Stimulated activated CD4-positive, alpha-beta T cell treated with anti-CD3 and anti-CD28 coated beads, Interleukin-1b, Interleukin-23, amount 100 ng/mL, for 1 hour (primary cell): ENCODE measurements at regions not wholly inside any gene's neighbourhood (a gene's known extent, or its start where the extent isn't known, plus 50 kb on each side); places are given as distances from the start of the nearest gene placed in this dataset.
"Not testable (repeated sequence)": the region's sequence is repeated elsewhere in the genome, so short reads cannot be mapped to it uniquely, and the experiment has no call there.

Experiments used
- DNase-seq, 2 donors: peaks; one replicate each; pipeline ENCODE4 v3.0.0-alpha.2; 2020; ENCODE audit warnings: low read depth in 2 of 2

DNA sequence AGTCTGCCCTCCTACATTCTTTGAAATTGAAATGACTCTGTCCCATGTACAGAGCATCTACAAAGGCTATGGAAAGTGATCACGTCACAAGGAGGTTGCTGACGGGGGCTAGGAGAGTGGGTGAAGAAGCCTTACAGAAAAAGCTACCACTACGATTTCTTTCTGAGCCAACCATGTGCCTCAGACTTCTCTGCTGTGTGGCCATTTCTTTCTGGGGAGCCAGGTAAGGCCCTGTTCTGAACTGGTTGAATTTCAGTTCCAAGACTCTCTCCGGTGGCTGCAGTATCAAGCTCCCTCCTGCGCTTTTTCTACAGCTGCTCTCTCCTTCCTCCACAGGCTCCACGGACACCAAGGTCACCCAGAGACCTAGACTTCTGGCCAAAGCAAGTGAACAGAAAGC, 112.5 kb upstream of the PRSS1 start:
- DNase-seq: no peak

DNA sequence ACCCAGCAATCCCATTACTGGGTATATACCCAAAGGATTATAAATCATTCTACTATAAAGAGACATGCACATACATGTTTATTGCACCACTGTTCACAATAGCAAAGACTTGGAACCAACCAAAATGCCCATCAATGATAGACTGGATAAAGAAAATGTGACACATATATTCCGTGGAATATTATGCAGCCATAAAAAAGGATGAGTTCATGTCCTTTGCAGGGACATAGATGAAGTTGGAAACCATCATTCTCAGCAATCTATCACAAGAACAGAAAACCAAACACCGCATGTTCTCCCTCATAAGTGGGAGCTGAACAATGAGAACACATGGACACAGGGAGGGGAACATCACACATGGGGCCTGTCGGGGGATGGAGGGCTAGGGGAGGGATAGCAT, 113.2 kb upstream of the PRSS1 start:
- not testable (repeated sequence) for DNase-seq

DNA sequence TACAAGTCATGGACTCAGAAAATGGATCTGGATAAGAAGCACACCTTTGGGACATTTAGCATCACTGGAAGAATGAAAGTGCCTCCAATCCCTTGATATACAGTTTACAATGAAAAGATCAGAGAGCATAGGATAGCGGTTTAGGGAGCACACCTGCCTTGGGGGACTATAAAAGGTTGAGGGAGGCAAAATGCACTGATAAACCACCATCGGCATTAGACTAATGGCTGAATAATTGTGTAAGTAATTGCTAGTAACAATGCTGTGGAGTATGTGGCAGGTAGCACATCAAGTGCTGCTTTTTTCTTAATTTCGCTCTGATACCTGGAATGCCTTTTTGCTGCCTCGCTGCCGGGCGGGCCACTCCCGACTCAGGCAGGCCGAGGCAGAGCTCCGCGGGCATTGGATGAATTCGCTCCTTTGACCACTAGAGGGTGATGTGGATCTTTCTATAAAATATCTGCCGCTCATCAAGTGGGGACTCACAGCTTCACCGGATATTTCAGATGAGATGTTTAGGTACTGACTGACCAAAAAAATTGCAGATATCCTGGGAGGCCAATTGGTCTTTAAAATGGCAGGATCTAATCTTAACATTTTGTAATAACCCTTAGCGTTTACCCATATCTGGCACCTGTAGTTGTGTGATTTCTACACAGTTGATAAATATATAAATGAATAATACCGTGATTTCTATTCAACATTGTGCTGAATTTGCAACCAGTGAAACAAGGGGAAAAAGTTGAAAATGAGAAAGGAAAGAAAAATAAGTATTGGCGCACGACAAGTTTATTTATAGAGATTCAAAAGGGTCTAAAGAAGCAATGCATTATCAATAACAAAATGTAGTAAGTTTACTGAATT, 116.8 kb upstream of the PRSS1 start:
- DNase-seq: peak in 1 of 2 donors; percentile 16

DNA sequence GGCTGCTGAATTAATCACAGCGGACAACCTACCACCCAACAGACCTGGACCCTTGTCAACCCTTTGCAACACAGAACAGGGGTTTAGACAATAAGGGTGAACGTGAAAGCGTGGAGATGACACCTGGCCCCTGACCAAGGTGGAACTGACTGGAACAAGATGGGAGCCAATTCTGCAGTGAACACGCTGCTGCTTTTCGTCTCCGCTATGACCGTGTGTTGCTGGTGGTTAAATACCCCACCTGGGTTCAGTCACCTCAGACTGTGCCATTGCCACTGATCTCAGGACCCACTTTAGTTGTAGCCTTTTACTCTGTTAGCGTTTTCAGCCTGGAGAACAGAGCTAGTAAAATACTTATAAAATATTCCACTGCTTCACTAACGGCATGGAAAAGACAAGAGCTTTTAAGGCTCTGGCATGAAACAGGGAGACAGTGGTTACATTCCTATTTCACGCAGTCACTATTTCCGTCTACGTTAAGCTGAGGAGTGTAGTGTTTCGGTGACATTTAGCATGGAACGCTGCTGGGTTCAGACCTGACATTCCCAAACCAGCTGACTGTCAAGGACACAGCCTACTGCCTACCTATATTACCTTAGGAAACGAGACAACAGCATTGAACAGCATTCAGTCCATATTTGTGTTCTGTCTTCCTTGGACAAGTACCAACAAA, 119.5 kb upstream of the PRSS1 start:
- DNase-seq: no peak

DNA sequence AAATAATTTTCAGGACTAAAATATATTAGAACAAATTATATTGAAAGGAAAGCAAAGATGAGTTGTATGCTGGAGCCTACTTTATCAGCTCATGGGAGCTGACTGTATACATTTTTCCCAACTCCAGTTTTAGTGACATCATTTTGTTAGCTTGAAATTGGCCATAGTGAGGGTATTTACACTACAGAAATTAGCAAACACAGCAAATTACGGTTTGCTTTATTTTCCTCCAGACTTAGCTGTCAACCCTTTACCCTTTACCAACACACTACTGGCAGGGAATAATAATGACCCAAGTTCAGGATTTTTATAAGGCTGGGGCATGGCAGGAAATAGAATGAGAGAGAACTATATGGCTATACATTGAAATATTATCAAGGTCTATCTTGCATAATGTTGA, 120.3 kb upstream of the PRSS1 start:
- DNase-seq: no peak

GRCh38 chr7:142627223-142627622, 122.0 kb upstream of the PRSS1 start:
- not testable (repeated sequence) for DNase-seq

- DNase-seq: peak; percentile 34 to 53
These were observed 122.7 kb upstream of the PRSS1 start for GRCh38 chr7:142626420-142627035.

DNA sequence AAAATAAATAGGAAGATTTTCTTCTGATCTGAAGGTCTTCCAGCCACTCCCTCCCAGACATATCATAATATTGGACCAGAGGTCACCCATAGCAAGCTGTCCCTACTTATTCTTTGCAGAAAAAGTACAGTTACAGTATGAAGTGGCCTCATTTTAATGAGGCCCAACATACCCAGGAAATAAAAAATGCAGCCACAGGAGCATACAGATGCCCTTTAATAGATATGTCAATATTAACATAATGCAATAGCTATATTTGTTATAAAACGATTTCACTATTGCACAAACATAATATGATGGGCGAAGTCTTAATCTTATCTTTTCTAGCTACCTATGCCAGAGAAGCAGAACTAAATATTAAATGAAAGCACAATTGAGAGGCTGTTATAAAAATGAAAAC, 124.1 kb upstream of the PRSS1 start:
- DNase-seq: not testable (repeated sequence)

DNA sequence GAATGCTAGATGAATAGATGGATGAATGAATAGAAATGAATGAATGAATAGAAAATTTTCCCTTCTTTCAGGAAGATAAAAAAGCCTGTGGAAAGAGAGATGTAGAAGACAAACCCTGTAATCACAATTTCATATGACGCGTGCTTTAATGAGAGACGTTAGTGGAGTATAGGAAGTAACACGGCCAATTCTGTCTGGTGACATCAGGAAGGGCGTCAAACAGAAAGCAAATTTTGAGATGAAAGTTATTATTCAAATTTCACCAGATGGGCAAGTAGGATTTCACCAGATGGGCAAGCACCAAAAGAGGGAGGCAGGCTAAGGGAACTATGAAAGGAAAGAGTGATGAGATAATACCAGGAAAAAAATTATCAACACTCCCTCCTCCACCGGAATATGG, 128.9 kb upstream of the PRSS1 start:
- no peak for DNase-seq

DNA sequence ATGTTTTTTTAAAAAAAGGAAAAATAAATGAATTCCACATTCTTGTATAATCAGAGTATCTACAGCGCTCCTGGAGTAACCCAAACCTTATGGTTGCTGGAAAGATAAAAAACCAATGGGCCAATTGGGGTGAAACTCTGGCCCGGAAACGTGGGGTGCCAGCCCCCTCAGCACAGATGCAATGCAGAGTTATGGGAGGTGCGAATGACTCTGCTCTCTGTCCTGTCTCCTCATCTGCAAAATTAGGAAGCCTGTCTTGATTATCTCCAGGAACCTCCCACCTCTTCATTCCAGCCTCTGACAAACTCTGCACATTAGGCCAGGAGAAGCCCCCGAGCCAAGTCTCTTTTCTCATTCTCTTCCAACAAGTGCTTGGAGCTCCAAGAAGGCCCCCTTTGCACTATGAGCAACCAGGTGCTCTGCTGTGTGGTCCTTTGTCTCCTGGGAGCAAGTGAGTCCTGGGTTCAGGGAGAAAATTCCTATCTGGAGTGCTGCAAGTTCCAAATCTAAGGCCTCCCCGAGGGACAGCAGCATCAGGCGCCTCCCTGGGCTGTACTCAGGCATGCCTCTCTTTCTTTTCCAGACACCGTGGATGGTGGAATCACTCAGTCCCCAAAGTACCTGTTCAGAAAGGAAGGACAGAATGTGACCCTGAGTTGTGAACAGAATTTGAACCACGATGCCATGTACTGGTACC, 130.5 kb upstream of the PRSS1 start:
- DNase-seq: no peak

- no peak for DNase-seq
These were observed 132.4 kb upstream of the PRSS1 start for GRCh38 chr7:142616842-142617241.

DNA sequence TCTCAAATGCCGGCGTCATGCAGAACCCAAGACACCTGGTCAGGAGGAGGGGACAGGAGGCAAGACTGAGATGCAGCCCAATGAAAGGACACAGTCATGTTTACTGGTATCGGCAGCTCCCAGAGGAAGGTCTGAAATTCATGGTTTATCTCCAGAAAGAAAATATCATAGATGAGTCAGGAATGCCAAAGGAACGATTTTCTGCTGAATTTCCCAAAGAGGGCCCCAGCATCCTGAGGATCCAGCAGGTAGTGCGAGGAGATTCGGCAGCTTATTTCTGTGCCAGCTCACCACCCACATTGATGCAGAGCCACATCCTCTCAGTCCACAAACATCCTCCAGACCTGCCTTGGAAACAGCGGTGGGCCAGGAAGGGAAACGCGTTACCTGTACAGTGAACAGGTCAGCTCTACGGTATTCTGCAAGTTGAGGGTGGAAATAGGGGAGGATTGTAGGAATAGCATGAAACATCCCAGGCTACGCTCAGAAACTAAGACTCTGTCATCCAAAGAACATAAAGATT, 133.1 kb upstream of the PRSS1 start:
- no peak for DNase-seq

DNA sequence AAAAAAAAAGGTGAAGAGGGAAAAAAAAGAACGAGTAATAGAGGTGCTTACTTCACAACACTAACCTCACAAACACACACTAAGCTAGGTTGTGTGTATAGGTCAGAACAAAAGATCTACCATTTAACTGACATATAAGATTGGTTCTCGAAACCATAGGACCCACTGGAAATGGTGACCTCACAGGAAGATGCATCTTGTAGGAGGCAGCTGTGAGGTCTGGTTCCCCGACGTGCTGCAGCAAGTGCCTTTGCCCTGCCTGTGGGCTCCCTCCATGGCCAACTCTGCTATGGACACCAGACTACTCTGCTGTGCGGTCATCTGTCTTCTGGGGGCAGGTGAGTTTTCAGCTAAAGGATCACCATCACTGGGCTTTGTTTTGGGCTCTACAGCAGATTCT, 133.8 kb upstream of the PRSS1 start:
- no peak for DNase-seq

- no peak for DNase-seq
These were observed 135.2 kb upstream of the PRSS1 start for GRCh38 chr7:142614116-142614515.

- DNase-seq: no peak
These were observed 136.9 kb upstream of the PRSS1 start for GRCh38 chr7:142612237-142612881.

GRCh38 chr7:142611566-142612236, 137.6 kb upstream of the PRSS1 start:
- no peak for DNase-seq

GRCh38 chr7:142608630-142609428, 140.4 kb upstream of the PRSS1 start:
- DNase-seq: no peak

GRCh38 chr7:142607351-142607750, 141.9 kb upstream of the PRSS1 start:
- DNase-seq: no peak

- no peak for DNase-seq
These were observed 143.2 kb upstream of the PRSS1 start for GRCh38 chr7:142606081-142606480.

DNA sequence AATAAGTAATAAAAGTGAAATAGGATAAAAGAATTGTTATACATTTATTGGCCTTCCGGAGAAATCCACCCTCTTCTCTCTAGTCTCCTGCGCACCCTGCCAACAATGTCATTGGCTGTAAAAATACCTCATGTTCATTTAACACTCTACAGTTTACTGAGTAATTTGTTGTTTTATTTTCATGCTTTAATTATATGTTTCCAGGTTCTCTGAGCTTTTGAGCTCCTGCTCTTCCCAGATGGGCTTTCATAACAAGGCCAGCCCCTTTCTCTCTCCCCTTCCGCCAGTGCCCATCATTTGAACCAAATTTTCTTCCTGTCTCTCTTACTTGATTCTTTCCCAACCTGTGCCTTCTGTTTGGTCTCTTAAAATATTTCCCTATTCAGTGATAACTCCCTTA, 144.6 kb upstream of the PRSS1 start:
- DNase-seq: no peak
